ENCODE measurements at regions not wholly inside any gene's neighbourhood (a gene's known extent, or its start where the extent isn't known, plus 50 kb on each side); places are given as distances from the start of the nearest gene placed in this dataset.
A peak's percentile ranks its signal among the peaks of the same experiment; 100 is the strongest.
"Not testable (repeated sequence)": the region's sequence is repeated elsewhere in the genome, so short reads cannot be mapped to it uniquely, and the experiment has no call there.

DNA sequence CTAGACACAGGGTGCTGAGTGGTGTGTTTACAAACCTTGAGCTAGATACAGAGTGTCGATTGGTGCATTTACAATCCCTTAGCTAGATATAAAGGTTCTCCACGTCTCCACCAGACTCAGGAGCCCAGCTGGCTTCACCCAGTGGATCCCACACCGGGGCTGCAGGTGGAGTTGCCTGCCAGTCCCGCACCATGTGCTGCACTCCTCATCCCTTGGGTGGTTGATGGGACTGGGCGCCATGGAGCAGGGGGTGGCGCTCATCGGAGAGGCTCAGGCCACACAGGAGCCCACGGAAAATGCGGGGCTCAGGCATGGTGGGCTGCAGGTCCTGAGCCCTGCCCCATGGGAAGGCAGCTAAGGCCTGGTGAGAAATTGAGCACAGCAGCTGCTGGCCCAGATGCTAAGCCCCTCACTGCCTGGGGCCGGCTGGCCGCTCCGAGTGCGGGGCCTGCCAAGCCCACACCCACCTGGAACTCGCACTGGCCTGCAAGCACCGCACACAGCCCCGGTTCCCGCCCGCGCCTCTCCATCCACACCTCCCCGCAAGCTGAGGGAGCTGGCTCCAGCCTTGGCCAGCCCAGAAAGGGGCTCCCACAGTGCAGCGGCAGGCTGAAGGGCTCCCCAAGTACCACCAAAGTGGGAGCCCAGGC lies 418.4 kb downstream of the KIF20B start:
- DNase-seq (ENCODE audit: low spot score): not testable (repeated sequence)

DNA sequence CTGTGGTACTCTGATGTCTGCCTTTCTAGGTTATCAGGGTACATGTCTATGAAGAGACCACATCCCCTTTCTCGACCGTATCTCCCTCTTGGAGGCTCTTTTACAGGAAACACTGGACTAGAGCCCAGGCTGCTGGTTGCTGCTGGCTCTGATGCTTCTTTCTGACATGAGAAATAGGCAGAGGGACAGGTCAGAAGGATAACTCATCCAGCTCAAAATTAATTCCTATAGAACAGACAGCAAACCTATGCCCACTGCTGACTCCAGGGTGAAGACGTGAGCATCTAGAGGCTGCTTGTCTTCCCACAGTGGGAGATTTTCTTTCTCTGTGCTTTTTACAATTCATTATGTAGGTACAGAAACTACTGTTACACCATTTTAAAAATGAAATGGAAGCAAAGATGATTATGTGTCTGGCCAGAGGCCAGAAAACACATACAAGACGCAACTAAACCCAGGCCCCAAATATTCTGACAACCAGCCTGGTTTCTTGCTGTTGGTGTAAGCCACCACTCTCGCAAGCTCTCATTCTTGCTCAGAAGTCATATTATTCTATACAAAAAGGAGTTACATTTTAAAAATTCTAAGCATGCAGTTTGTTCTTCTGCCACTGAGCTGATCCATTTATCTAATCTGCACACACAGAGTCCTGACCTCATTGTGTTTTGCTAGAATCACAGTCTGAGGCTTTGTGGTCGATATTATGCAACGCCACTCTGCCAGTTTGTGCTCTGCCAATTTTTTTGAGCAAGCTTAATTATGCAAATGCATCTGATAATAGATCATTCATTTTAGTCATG lies 424.3 kb downstream of the KIF20B start:
- peak; percentile 26 for DNase-seq (ENCODE audit: low spot score)

DNA sequence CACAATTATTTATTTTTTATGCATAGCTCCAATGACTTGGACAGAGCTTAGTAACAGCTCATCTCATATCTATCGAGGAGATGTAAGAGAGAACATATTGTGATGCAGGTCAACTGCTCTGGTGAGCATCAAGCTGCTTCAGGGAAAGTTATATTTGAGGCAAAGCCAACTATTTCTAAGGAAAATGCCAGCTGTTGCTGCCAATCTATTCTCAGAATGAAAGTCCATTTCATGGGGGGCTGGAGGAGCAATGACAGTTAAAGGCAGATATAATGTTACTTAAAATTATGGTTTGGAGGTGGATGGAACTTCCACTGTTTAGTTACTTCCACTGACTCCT lies 424.8 kb downstream of the KIF20B start:
- no peak for DNase-seq (ENCODE audit: low spot score)

DNA sequence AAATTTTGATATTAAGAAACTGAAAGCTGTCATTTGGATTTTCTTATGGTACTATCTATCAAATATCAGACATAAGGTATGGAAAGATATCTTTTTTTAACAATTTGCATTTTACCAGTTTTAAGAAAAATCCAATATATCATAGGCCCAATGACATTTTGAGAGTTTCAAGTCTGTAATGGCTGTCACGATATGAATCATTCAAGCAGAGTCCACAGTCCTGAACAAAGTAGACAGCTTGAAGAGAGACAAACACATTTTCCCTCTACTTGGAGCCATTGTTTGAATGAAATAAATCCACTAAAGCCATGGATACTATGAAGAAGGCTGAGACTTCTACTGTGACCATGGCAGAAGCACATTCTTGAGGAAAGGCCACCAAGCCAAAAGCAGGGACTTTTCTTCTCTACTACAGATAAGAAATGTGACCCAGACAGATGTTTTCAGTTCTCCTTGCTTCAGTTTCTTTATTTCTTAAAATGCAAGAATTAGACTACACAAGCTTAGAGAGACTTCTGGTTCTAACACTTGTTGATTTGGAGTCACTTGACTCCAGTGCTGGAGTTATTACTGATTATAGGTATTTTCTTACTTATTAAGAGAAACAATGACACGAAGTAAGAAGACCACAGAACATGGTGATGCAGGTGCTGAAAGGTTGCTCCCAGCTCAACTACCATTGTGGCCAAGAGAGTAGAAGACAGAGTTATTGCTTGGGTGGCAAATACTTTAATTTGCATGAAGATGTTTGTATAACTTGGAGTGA lies 429.1 kb downstream of the KIF20B start:
- no peak for DNase-seq (ENCODE audit: low spot score)

DNA sequence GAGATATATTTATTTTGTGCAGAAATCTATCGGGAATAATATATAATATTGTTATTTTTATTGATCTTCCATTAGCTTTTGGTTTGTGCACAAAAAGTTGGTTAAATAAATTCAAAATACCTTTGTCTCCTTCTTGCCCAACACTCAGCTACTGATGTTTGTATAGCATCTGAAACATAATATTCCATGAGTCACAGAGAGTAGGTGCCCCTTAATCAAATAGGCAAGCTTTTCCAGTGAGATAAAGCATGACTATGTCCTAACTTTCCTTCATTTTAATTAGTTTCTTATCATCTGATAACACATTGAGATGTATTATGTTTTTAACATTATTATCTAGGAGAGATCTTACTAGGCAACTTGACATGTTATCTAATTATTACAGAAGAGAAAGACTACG lies 432.2 kb downstream of the KIF20B start:
- DNase-seq (ENCODE audit: low spot score): no peak

DNA sequence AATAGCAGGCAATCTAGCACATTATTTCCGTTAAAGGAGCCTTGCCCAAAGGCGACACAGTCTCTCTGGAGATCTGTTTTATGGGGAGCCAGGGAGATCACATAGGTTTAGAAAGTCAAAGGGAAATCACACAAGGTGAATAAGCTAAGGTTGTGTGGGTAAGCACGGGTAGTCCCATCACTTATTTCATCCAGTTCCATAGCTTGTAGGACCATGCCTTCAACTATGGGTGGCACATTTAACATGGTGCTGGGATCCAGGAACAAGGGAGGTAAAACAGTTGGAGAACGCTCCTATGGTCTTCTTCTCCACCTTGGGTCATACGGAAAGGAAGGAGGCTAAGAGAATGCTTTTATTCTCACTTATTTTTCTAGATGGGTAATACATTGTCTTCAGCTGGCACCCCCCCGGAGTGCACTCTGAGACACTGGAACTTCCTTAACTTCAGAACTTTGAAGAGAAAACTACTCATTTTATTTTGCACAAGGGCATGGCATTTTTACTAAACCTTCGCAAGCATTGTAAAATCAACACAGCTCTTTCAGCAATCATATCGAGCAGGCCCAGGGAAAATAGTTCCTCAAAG lies 435.4 kb downstream of the KIF20B start:
- no peak for DNase-seq (ENCODE audit: low spot score)

DNA sequence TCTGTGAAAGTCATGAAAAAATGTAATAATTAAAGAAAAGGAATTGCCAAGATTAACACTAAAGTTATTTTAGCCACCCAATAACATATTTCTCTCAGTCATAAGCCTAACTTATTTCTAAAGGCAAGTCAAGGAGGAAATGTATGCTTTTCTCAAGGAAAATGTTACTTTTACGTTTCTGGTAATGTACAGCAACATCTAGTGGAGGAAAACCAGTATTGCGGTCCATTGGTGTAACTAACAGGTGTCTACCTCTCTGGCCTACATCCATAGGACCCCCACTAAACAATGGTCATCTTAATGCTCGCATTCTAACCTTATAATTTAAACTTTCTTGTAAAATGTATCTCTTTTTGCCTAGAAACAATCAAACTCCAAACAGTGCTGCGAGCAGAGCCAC lies 437.5 kb downstream of the KIF20B start:
- DNase-seq (ENCODE audit: low spot score): no peak

DNA sequence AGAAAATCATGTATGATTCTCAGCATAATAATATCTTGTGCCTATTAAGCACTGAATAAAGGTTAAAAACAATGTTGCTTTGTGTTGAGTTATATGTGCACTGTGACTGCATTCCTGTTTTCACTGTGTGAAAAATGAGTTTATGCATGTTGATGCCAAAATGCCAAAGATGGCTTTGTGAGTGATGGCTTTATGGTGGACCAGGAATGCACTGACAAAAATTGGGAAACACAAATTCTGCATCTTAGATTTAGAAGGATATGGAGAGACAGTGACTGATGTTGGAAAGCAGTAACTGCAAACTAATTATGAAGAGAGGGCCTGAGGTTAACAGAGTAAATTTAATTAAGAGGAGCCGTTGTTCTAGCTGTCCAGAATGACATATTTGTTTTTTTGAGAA lies 440.4 kb downstream of the KIF20B start:
- no peak for DNase-seq (ENCODE audit: low spot score)

DNA sequence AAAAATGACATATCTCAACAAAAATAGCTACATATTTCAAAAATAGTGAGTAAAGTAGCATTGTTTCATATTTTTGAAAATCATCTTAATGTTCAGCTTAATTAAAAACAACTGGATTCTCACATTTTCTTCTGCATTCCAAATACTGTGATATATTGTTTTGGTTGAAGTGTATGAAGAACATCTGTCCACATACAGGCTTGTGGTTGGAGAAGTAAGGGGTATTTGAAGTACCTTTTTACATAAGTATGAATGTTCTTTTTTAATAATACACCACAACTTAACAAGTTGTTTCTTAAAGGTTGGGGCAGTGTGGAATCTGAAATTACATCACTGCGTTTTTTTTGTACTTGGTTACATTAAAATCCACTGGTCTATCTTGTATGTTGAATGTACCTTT lies 442.5 kb downstream of the KIF20B start:
- no peak for DNase-seq (ENCODE audit: low spot score)

DNA sequence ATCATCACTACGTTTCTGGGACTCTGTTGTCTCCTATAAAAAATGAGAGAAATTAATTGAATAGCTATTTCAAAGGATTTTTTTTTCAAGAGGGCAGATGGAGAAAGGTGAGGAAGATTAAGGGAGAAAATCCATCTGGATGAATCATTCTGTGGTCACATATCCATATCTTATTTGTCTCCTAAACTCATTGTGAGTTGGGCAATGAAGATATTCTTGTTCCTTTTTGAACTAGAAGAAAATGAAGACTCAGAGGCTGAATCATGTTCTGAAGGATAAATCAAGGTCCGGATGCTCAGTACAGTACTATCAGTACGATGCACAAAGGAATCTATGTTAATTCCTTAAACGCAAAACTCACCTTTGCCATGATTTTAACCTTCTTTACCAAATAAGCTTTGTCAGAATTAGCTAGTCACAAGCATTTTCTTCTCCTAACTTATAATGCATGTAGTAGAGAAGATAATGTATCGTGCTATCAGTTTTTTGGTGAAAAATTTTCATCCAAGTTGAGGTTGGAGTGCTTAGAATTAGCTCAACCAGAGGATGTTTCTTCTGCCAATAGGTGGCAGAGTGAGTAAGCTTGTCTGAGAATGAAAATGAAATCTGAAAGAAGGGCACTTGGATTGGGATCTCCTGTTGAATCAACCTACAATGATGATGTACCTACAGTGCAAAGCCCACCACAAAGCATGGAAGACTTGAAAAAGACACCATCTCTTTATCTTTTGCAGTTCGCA lies 446.9 kb downstream of the KIF20B start:
- peak; percentile 54 for DNase-seq (ENCODE audit: low spot score)

DNA sequence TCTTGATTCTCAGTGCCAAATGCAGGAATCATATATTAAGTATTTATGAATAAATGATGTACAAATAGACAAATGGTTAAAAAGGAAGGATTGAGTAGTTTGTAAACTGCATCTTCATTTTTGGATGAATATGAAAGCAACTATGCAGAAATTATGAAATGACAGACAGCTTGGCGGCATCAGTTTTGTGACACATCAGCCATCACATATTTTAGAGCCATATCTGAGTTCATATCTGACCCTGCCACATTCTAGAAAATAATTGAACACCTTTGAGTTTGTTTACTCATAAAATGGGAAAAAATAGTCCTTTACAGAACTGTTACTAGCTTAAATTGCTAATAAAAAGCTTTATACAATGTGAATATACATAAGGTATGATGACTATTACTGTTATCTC lies 448.2 kb downstream of the KIF20B start:
- DNase-seq (ENCODE audit: low spot score): no peak

DNA sequence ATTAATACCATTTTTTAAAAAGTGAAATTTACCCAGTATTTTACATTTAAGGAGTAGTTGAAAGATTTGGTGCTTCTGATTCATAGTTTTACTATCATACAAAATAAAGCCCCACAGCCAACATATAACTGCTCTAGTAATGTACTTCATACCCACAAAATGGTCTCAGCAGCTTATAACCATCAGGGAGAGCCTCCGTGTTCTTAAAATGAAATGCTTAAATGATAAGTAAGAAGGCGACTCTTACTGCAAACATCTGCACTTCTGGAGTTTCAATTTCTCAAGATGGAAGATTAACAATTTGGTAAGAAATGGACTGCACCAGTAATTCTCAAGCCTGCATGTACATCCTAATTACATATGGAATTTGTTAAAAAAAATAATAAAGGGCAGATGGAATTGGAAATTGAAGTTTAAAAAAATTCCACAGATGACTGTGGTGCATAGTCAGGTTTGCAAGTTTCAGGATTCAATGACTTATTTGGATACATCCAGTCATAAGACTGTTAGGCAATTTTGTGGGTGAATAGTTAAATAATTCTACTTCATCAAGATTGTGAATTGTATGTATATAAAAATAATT lies 461.0 kb downstream of the KIF20B start:
- DNase-seq (ENCODE audit: low spot score): no peak

DNA sequence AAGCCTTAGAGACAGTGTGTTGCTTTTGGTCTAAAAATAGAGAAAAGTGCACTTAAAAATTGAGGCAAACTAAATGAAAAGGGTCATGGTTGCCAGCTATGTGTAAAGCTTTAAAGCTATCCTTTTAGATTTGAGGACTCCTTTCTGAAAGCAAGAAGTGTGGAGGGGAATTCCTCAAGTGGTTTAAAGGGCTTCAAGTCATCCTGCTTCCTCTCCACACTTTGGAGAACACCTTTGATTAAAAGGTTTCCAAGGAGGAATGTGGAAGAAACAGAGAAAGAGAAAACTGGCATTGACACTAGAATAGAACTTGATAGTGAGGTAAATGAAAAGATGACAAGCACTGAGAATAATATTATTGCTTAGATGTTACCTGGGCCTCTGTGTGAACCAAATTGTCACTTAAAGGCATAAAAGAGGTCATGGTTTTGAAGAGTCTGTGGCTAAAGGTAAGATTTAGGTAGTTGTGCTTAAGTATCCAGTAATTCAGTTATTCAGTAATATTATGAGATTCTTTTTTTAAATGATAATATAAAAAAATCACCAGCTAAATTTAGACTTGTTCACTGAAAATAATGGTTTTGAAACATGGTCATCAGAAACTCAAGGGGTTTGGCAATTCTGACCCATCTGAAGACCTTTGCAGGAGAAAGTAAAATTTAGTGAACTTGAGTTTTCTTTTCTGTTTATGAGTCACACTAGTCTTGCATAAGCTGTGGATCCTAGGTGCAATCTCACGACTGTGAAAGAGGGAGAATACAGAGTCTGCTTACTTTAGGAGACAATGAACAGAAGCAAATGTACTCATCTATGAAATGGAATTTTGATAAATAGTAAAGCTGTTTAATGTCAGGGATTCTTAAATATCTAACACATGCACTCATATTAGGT lies 466.0 kb downstream of the KIF20B start:
- no peak for DNase-seq (ENCODE audit: low spot score)

DNA sequence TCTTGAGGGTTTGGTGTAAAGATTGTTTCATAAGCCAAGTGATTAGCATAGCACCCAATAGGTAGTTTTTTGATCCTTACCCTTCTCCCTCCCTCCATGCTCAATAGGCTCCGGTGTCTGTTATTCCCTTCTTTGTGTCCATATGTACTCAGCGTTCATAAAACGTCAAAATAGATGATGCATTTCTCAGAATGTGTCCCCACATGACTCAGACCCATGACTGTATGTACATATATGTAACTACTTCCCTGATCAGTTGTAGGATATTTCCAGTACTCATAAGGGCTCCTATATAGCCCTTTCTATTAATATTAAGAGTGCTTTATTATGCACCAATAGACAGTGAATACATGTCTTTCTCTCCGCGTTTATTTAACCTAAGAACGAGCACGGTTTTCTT lies 466.9 kb downstream of the KIF20B start:
- DNase-seq (ENCODE audit: low spot score): no peak

DNA sequence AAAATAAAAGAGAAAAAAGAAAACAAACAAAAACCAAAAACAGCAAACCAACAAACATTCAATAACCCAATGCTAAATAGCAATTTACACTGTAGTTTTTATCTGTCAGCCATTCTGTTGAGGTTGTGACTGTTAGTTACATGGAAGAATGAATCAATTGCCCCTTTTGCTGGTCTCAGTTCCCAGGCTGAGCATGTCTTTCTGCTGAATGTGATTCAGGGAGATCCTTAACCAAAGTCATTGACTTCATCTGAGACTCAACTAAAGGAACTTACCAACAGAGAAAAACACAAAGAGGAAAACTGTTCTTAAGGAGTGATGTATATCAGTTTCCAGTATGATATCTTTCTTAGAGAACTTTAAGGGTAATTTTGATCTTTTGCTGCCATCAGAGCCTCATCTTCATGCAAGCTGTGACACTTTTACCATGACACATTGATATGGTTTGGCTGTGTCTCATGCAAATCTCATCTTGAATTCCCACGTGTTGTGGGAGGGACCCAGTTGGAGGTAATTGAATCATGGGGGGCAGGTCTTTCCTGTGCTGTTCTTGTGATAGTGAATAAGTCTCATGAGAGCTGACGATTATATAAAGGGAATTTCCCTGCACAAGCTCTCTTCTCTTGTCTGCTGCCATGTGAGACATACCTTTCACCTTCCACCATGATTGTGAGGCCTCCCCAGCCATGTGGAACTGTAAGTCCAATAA lies 469.8 kb downstream of the KIF20B start:
- DNase-seq (ENCODE audit: low spot score): no peak

DNA sequence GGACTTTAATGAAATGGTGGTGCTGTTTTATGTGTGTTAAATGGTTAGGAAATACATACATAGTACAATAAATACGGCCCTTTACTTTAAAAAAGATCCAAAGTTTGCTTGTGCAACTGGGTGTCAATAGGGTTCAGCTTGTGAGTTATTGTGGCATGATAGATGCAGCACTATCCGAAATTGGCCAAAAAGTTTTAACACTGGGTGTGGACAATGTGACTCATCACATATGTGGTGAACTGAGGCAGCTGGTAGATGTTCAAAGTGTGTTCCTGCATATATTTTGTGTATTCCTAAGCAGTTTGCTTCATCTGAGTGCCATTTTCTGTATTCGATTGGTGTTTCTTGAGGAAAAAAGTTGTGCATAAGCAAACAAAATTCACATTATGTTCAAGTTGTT lies 473.1 kb downstream of the KIF20B start:
- DNase-seq (ENCODE audit: low spot score): no peak

DNA sequence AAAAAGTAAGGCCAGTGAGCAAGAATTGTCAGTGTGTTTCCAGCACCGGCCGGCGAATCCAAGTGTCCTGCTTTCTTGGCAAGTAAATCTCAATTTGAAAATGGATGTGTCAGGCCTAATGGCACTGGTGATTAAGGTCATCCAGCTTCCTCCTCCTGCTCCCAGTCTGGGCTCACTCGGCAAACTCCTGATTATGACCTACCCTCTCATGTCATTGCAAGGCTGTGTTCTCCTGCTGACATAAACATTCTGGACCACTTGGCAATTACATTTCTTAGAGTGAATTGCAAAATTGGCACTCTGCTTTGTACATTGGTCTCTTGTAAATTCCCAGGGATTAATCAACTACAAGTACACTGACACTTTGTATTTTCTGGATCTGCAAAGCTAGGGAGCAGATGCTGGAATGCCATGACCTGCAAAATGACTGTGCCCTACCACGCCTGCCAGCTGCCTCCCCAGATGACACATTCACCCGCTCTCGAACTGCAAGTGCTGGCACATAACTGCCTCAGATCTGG lies 473.8 kb downstream of the KIF20B start:
- DNase-seq (ENCODE audit: low spot score): peak; percentile 10

DNA sequence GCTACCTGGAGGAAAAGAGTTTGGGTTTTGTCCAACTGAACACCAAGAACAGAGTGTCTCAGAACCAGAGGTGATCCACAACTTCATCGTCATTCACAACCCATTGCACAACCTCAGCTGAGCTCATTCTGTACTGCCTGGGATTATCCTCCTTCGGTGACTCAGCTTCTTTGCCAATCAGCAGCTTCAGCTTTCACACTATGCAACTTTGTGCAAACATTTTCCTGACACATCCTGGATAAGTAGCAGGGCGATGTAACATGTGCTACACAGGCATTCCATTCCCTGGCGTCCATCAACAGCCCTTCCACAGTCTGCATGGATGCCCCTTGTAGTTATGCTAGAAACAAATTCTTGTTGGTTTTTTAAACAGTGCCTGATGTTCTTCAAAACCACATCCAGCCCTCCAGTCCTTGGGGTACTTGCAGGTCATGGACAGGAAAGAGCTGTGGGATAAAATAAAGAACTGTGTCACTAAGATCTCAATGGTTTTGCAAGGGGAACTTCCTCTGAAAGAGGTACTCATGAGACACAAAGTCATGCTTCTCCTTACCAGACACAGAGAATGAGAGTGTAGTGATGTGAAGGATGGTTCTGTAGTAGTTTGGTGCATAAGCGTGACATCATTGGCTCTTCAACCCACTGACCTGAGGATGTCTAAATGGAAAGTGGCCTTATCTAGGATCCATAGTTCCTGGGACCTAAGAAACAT lies 478.5 kb downstream of the KIF20B start:
- DNase-seq (ENCODE audit: low spot score): peak; percentile 12

Data from pons (tissue), 1 donor.